ENCODE measurements at regions not wholly inside any gene's neighbourhood (a gene's known extent, or its start where the extent isn't known, plus 50 kb on each side); places are given as distances from the start of the nearest gene placed in this dataset.

DNA sequence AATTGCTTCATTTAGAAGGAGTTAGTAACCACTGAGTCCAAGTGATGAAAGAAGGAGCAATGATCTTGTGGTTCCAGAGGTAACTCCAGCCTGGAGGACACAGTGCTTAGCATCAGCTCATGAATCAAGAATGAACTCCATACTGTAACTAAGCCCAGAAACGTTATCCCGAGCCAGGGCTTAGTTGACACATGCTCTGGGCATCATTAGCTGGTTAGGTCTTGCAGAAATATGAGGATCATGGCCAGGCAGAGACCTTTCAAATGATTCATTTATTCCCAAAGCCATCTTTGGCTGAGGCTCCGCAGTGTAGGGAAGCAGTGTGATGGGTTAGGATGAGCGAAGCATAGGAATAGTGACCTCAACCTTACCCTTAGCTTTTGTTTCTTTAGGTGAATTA, 277.4 kb downstream of the FAM76B start:
- no peak for TF ChIP-seq EZH2 (IDR thresholded peaks at IDR 0.05; ENCODE audit: low read length, missing control alignments)
- no peak for TF ChIP-seq CTCF (conservative IDR thresholded peaks at IDR 0.05 in 1 of 2, IDR thresholded peaks at IDR 0.05 in 1 of 2; ENCODE audit: low read depth in 1 of 2, low read length in 2 of 2)
